Stimulated activated CD8-positive, alpha-beta memory T cell treated with anti-CD3 and anti-CD28 coated beads, Interleukin-7, amount 100 ng/mL, for 48 hours (primary cell): ENCODE measurements at regions not wholly inside any gene's neighbourhood (a gene's known extent, or its start where the extent isn't known, plus 50 kb on each side); places are given as distances from the start of the nearest gene placed in this dataset.

ENCODE experiments used
- DNase-seq, 2 donors: peaks; one replicate each; pipeline ENCODE4 v3.0.0-alpha.2; 2020; ENCODE audit warnings: low read depth in 1 of 2; ENCODE audit errors: extremely low read depth in 1 of 2

GRCh38 chr5:52491071-52491787 lies 296.5 kb upstream of the ITGA1 start:
- DNase-seq = no peak

DNA sequence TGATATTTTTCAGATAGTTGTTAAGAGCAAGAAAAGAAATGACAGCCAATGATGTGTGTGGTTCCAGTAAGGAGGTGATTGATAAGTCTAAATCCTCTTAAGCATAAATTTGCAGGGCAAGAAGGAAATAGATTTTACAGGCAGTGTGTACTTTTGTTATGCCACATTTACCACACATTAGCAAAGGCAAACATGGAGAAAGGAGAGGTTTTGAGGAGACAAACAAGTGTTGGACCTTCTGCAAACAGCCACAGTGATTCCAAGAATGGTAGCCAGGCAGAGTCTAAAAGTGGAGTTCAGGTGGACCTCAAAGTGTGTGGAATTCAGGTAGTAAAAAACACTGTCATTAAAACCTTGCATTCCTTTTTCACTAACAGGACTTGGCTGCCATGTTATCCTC lies 295.9 kb upstream of the ITGA1 start:
- DNase-seq = no peak

DNA sequence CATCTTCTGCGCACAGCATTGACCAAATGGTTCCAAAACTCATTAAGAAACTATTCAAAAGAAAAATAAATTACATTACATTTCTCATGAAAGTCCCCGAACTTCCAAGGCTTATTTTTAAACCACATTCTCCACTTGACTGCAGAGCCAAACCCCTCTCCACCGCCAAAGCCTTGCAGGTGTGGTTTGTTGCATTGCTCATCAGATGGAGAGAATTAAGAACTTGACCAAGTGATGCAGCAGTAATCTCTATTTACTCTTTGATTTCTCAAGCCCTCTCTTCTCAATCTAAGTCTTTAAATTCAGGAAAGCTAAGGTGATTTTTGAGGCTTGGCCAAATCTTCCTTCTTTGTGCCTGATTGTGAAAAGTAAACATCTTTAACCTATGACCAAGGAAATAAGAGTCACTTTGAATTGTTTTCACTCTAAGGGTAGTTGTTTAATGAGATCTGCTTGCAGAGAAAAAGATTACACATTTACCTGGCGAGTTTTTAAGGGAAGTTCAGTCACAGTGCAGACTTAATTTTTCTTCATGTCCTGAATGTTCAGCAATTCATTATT lies 290.5 kb upstream of the ITGA1 start:
- no peak for DNase-seq

GRCh38 chr5:52498607-52499006 lies 289.1 kb upstream of the ITGA1 start:
- no peak for DNase-seq

GRCh38 chr5:52502460-52502999 lies 285.2 kb upstream of the ITGA1 start:
- DNase-seq = no peak

DNA sequence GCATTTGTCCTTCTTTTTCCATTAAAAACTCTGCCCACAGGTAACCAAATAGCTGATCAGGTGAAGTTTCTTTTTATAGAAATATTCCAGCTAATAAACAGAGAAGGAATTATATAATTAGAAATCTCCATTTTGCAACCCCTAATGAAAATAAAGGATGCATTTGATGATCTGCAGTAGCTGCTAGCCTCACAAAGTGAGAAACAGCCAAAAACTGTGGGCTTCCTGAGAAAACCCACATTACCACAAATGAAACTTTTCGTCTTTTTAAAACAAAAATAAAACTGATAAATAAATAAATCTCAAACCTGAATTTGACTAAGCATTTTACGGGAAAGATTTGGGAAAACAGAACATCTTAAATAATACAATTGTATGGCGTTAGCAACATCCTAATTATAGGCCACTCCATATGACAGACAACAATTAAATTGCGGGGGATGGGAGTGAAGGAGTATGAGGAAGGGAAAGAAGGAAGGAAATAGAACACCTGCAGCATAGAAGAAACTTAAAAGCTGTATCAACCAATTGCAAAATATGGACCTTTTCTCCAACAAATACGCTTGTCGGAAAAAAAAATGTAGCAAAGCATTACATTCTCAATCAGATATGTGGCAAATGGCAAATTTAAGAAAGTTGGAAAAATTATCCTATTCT lies 283.0 kb upstream of the ITGA1 start:
- DNase-seq = no peak

- DNase-seq = no peak
These were observed 270.0 kb upstream of the ITGA1 start for GRCh38 chr5:52517667-52518066.

DNA sequence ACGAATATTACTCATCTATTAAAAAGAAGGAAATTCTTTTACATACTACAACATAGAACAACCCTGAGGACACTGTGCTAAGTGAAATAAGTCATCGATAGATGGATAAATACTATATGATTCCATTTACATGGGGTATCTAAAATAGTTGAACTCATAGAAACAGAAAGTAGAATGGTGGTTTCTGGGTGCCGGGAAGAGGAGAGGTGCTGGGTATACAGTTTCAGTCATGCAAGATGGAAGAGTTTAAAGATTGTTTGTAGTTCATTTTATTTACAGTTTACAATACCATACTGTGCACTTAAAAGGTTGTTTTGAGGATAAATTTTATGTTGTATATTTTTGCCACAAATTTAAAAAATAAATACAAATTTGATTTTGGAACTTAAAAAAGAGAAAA lies 267.5 kb upstream of the ITGA1 start:
- DNase-seq = no peak

DNA sequence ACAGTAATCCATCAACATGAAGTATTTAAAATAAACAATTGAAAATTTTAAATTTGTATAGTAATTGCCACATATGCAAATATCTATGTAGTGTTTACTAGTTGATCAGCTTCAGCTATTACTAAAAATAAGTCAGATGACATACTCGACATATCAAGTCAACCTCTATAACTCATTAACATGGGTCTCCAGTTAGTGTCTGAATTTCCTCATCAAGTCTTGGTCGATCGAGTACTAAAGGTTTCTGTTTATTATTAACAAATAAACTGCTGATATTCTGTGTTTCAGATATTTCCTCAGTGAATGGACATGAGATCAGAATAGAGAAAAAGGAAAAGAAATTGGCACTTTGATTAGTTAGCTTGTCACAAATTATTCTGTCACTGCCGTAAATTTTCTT lies 266.5 kb upstream of the ITGA1 start:
- DNase-seq = no peak

DNA sequence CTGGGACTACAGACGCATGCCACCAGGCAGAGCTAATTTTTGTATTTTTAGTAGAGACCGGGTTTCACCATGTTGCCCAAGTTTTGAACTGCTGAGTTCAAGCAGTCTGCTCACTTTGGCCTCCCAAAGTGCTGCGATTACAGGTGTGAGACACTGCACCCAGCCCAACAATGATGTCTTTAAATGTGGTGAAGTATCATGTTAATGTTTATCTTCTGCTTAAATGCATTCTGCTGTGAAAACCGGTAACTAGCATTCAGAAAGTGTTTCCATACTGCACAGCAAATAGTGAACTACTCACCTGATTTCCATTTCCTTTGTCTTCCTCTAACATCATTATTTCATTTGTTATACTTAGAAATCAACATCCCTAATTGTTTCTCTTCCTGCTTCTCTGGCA lies 264.0 kb upstream of the ITGA1 start:
- DNase-seq = no peak

DNA sequence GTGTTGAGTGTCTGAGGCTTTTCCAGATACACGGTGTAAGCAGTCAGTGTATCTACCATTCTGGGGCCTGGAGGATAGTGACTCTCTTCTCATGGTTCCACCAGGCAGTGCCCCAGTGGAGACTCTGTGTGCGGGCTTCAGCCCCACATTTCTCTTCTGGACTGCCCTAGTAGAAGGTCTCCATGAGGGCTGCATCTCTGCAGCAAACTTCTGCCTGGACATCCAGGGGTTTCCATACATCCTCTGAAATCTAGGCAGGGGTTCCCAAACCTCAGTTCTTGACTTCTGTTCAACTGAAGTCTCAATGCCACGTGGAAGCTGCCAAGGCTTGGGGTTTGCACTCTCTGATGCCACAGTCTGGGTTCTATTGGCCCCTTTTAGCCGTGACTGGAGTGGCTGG lies 256.6 kb upstream of the ITGA1 start:
- no peak for DNase-seq

DNA sequence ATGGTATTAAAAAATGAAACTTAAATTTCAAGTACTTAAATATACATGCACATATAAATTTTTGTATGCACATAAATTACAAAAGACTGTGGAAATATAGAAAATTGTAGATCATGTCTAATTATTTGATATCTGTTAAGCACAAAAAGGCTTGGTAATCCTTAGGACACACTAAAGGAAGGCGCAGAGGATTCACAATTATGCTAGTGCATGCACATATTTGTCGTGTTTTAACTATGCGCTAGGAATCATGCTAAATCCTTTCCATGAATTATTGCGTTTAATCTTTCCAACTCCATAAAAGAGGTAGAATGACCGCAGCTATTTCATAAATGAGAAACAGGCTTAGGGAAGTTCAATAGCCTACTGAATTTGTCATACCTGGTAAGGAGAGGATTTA lies 244.1 kb upstream of the ITGA1 start:
- DNase-seq = no peak

- no peak for DNase-seq
These were observed 243.0 kb upstream of the ITGA1 start for GRCh38 chr5:52544738-52545137.

DNA sequence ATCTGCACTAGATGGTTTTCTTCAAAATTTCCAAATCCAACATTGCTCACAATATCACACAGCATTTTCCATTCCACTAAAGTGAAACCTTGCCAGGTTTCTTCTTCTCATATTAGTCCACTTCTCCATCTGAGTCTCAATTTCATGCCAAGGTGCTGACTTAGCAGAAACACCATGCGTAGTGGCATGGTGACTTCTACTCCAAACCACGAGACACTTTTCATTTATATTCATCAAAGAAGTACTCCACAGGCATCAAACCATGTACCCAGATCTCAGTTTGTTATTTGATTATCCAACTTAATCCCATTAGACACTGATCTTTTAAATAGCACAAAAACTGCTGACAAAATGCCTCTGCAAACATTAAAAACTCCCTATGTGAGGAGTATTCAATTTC lies 233.4 kb upstream of the ITGA1 start:
- no peak for DNase-seq

GRCh38 chr5:52560366-52560765 lies 227.3 kb upstream of the ITGA1 start:
- DNase-seq = no peak

- no peak for DNase-seq
These were observed 225.2 kb upstream of the ITGA1 start for GRCh38 chr5:52562473-52562872.

- no peak for DNase-seq
These were observed 223.1 kb upstream of the ITGA1 start for GRCh38 chr5:52564587-52564986.

DNA sequence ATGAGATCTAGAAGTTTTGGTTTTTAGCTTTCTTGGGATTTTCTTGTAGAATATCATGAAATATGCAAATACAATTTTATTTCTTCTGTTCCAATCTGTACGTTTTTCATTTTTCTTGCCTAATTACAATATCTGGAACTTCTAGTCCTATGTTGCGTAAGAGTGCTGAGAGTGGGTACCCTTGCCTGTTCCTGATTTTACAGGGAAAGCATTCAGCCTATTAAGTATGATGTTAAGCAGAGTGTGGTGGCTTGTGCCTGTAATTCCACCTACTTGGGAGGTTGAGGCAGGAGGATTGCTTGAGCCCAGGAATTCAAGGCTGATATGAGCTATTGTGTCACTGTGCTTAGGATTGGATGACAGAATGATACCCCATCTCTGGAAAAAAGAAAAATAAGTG lies 210.2 kb upstream of the ITGA1 start:
- no peak for DNase-seq

DNA sequence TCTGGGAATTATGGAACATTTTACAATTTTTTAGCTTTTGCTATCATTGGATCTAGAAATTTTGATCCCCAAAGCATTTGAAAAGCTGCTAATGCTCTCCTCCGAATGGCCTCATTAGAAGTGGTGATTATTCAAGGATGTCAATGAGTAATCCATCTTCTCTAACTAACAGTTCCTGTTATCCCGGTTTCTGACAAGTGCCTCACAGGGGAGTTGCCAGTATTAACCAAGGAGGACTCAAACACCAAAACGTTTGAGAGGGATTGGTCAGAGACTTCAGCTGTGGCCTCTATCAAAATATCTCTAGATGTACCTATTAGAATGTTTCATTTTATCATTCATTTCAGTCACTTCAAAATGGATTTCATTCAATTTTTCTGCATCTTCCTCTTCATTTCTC lies 208.3 kb upstream of the ITGA1 start:
- no peak for DNase-seq

DNA sequence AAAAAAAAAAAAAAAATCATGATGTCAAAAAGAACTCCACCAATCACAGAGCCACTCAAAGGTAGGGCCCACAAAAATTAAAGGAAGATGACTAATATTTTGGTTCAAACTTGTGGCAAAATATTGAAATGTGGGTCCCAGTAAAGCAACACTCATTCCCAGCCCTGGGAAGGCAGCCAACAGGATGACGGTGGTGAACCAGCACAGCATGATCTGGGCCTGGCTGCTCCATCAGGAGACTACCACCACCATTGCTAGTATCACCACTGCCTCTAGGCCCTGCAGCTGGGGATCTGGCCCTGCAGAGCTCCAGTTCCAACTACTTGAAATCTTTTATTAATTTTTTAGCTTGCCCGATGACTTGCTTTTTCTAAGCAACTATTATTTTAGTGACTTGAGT lies 206.8 kb upstream of the ITGA1 start:
- no peak for DNase-seq

DNA sequence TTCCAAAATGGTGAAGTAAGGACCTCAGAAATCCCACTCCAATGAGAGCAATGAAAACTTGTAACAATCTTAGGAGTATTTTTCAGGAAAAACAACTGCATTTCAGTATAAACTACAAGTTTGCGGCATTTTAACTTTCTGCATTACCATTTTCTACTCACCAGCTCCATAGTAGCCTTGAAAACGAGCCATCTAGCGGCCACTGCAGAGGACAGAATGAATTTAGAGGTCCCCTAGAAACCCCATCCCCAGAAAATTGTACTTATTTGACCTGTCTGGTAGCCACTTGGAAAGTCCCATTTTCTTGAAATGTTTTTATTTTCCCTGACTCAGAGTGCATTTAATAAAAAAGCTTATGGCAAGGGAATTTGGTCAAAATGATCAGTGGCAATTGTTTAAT lies 205.4 kb upstream of the ITGA1 start:
- DNase-seq = no peak

DNA sequence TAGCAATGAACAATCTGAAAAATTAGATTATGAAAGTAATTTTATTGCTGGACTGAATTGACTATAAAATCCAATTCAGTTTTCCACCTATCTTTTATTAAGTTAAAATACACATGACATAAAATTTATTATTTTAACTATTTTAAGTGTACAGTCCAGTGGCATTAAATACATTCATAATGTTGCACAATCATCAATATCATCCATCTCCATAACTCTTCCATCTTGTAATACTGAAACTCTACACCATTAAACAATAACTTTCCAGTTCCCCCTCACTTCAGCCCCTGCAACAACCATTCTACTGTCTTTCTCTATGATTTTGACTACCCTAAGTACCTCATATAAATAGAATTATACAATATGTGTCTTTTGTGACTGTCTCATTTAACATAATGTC lies 200.6 kb upstream of the ITGA1 start:
- no peak for DNase-seq
